H1 (cell line): ENCODE measurements at regions not wholly inside any gene's neighbourhood (a gene's known extent, or its start where the extent isn't known, plus 50 kb on each side); places are given as distances from the start of the nearest gene placed in this dataset.

Experiments
- CTCF ChIA-PET: fragments of 300-600 bp; sonication (Branson Sonifier 250); formaldehyde crosslinking; loops from one replicate; lab custom pipeline; 2021; ENCODE audit not compliant: partially characterized antibody; lab: Charles Lee
- POLR2A ChIA-PET: fragments of 300-600 bp; sonication (Branson Sonifier 250); formaldehyde crosslinking; loops from one replicate; lab custom pipeline; 2021; ENCODE audit warnings: inconsistent platforms; ENCODE audit not compliant: partially characterized antibody; lab: Charles Lee
- DNase-seq, 2 experiments: peaks; one replicate each; pipeline versions ENCODE4 v3.0.0 to v3.0.0-alpha.2; 2010 to 2022; ENCODE audit warnings: low spot score in 2 of 2, low read depth in 1 of 2, mixed read lengths in 1 of 2
- FAIRE-seq: peaks from 2 replicates; lab custom pipeline; 2011; peaks lifted over from hg19 to GRCh38; lab: Jason Lieb, UNC
- H2AFZ ChIP-seq: 2 replicates; pipeline ENCODE4 v1.8.1; 2012; ENCODE audit warnings: low read length, inconsistent platforms
- H2AK5ac ChIP-seq: 2 replicates; pipeline ENCODE4 v1.6.1; 2013; ENCODE audit warnings: low read depth, low read length
- H2BK120ac ChIP-seq: replicated peaks from 2 replicates; pipeline ENCODE3; 2013; ENCODE audit warnings: low read depth, low read length, inconsistent platforms
- H2BK12ac ChIP-seq: 2 replicates; pipeline ENCODE4 v1.6.1; 2013; ENCODE audit warnings: low read depth, low read length
- H2BK15ac ChIP-seq: 2 replicates; pipeline ENCODE4 v1.6.1; 2013; ENCODE audit warnings: low read length
- H2BK20ac ChIP-seq: 2 replicates; pipeline ENCODE4 v1.6.1; 2013; ENCODE audit warnings: low read length
- H2BK5ac ChIP-seq: 2 replicates; pipeline ENCODE4 v1.6.1; 2013; ENCODE audit warnings: low read depth, low read length
- H3K14ac ChIP-seq: 2 replicates; pipeline ENCODE4 v1.6.1; 2013; ENCODE audit warnings: inconsistent platforms; ENCODE audit not compliant: insufficient read length
- H3K18ac ChIP-seq: 2 replicates; pipeline ENCODE4 v1.6.1; 2013; ENCODE audit warnings: low read length; ENCODE audit errors: extremely low read depth
- H3K23ac ChIP-seq: 2 replicates; pipeline ENCODE4 v1.6.1; 2013; ENCODE audit warnings: inconsistent platforms; ENCODE audit not compliant: insufficient read length
- H3K23me2 ChIP-seq: 2 replicates; pipeline ENCODE4 v1.6.1; 2013; ENCODE audit warnings: low read depth, low read length
- H3K27ac ChIP-seq: 2 replicates; pipeline ENCODE4 v1.6.1; 2011; ENCODE audit warnings: low read depth, low read length, inconsistent platforms
- H3K27me3 ChIP-seq, 4 experiments: replicated peaks in 1 of 4; 1 replicate in 1 of 4; 2 replicates in 3 of 4; pipeline versions ENCODE4 v1.6.1 to v1.8.1; 2011 to 2013; ENCODE audit warnings: low read length in 3 of 4, mild to moderate bottlenecking in 3 of 4, inconsistent platforms in 2 of 4, mixed read lengths in 2 of 4, moderate library complexity in 1 of 4; ENCODE audit not compliant: control insufficient read depth in 3 of 4, insufficient read depth in 3 of 4; ENCODE audit errors: extremely low read depth in 1 of 4
- H3K36me3 ChIP-seq, 4 experiments: 2 replicates each; pipeline versions ENCODE4 v1.6.1 to v1.8.1; 2011 to 2013; ENCODE audit warnings: mild to moderate bottlenecking in 4 of 4, low read length in 3 of 4, moderate library complexity in 2 of 4, control low read depth in 1 of 4, inconsistent platforms in 1 of 4; ENCODE audit not compliant: insufficient read depth in 4 of 4, control insufficient read depth in 2 of 4
- H3K4ac ChIP-seq: replicated peaks from 2 replicates; pipeline ENCODE3; 2013; ENCODE audit warnings: low read length, low read depth, mixed read lengths, inconsistent platforms; ENCODE audit not compliant: insufficient read length
- H3K4me1 ChIP-seq, 4 experiments: replicated peaks in 1 of 4; 1 replicate in 1 of 4; 2 replicates in 3 of 4; pipeline versions ENCODE4 v1.6.1 to v1.8.1; 2011 to 2013; ENCODE audit warnings: low read length in 3 of 4, inconsistent platforms in 2 of 4, mixed read lengths in 1 of 4; ENCODE audit not compliant: insufficient read depth in 4 of 4, control insufficient read depth in 3 of 4
- H3K4me2 ChIP-seq, 2 experiments: 2 replicates each; pipeline versions ENCODE4 v1.6.1 to v1.8.1; 2011 to 2013; ENCODE audit warnings: low read depth in 2 of 2, low read length in 2 of 2, control low read depth in 1 of 2, inconsistent platforms in 1 of 2, mild to moderate bottlenecking in 1 of 2; ENCODE audit not compliant: insufficient read depth in 1 of 2
- H3K4me3 ChIP-seq, 4 experiments: fragments of 200-600, 300-600 bp in 1 of 4; sonication (generic), shearing (Covaris generic), sonication (Bioruptor Twin) in 1 of 4; 2 replicates each; pipeline versions ENCODE4 v1.5.1 to v1.8.1; 2011 to 2016; ENCODE audit warnings: low read length in 4 of 4, low read depth in 3 of 4, control low read depth in 2 of 4, inconsistent platforms in 2 of 4, mild to moderate bottlenecking in 2 of 4, mixed read lengths in 1 of 4, moderate library complexity in 1 of 4; ENCODE audit not compliant: insufficient read depth in 2 of 4; ENCODE audit errors: extremely low read depth in 1 of 4
- H3K56ac ChIP-seq: replicated peaks from 2 replicates; pipeline ENCODE3; 2013; ENCODE audit warnings: low read depth, mild to moderate bottlenecking, mixed read lengths, low read length, inconsistent platforms; ENCODE audit not compliant: insufficient read length
- H3K79me1 ChIP-seq: 2 replicates; pipeline ENCODE4 v1.6.1; 2013; ENCODE audit warnings: low read depth, low read length, control low read depth
- H3K79me2 ChIP-seq, 2 experiments: 2 replicates each; pipeline versions ENCODE4 v1.6.1 to v1.8.1; 2012 to 2013; ENCODE audit warnings: low read length in 2 of 2, mild to moderate bottlenecking in 2 of 2, inconsistent platforms in 1 of 2; ENCODE audit not compliant: insufficient read depth in 2 of 2, control insufficient read depth in 1 of 2
- H3K9ac ChIP-seq, 4 experiments: replicated peaks in 1 of 4; 1 replicate in 1 of 4; 2 replicates in 3 of 4; pipeline versions ENCODE4 v1.6.1 to v1.8.1; 2011 to 2013; ENCODE audit warnings: low read depth in 3 of 4, low read length in 3 of 4, control low read depth in 2 of 4, mild to moderate bottlenecking in 2 of 4, moderate library complexity in 2 of 4, inconsistent platforms in 1 of 4; ENCODE audit errors: extremely low read depth in 1 of 4
- H3K9me3 ChIP-seq, 2 experiments: 2 replicates each; pipeline versions ENCODE4 v1.6.1 to v1.8.1; 2012 to 2013; ENCODE audit warnings: mild to moderate bottlenecking in 2 of 2, moderate library complexity in 2 of 2, control low read depth in 1 of 2, inconsistent platforms in 1 of 2, low read depth in 1 of 2, low read length in 1 of 2, mixed read lengths in 1 of 2; ENCODE audit not compliant: insufficient read depth in 2 of 2
- H4K20me1 ChIP-seq, 2 experiments: replicated peaks in 1 of 2; 2 replicates each; pipeline versions ENCODE3 to v1.8.1; 2011 to 2013; ENCODE audit warnings: inconsistent platforms in 2 of 2, low read length in 2 of 2, mild to moderate bottlenecking in 1 of 2; ENCODE audit not compliant: insufficient read depth in 2 of 2, control insufficient read depth in 1 of 2
- H4K5ac ChIP-seq: 2 replicates; pipeline ENCODE4 v1.6.1; 2013; ENCODE audit warnings: low read length, low read depth, mixed read lengths, inconsistent platforms; ENCODE audit not compliant: insufficient read length
- H4K8ac ChIP-seq: 2 replicates; pipeline ENCODE4 v1.8.0; 2013; ENCODE audit warnings: mild to moderate bottlenecking, moderate library complexity, low read length, inconsistent platforms; ENCODE audit not compliant: insufficient read depth; ENCODE audit errors: extremely low read depth
- H4K91ac ChIP-seq: replicated peaks from 2 replicates; pipeline ENCODE3; 2013; ENCODE audit warnings: low read length, mixed read lengths, inconsistent platforms; ENCODE audit not compliant: insufficient read length
- CHD1 ChIP-seq: IDR thresholded peaks from 2 replicates; pipeline ENCODE4 v1.6.1; 2012; ENCODE audit warnings: low read depth, low read length, improper control_type of control experiment
- CTCF ChIP-seq, 3 experiments: IDR thresholded peaks; 1 replicate in 2 of 3; 2 replicates in 1 of 3; pipeline versions ENCODE4 v1.5.1 to v1.6.1; 2011; ENCODE audit warnings: low read length in 3 of 3, mild to moderate bottlenecking in 3 of 3, inconsistent platforms in 2 of 3, low read depth in 1 of 3, moderate library complexity in 1 of 3; ENCODE audit not compliant: insufficient read depth in 1 of 3; ENCODE audit errors: control extremely low read depth in 1 of 3
- FOSL1 ChIP-seq: IDR thresholded peaks from 2 replicates; pipeline ENCODE4 v1.6.1; 2011; ENCODE audit warnings: mild to moderate bottlenecking, low read depth, low read length, moderate library complexity; ENCODE audit not compliant: insufficient read depth
- GTF2F1 ChIP-seq: IDR thresholded peaks from 2 replicates; pipeline ENCODE4 v1.6.1; 2012; ENCODE audit warnings: low read depth, low read length, improper control_type of control experiment, borderline replicate concordance
- HDAC2 ChIP-seq, 2 experiments: fragments of 300-600 bp in 1 of 2; sonication (generic) in 1 of 2; IDR thresholded peaks; 2 replicates each; pipeline ENCODE4 v1.6.1; 2011 to 2012; ENCODE audit warnings: low read depth in 2 of 2, low read length in 2 of 2, mild to moderate bottlenecking in 2 of 2, moderate library complexity in 2 of 2, borderline replicate concordance in 1 of 2, inconsistent platforms in 1 of 2
- JUND ChIP-seq: IDR thresholded peaks from 2 replicates; pipeline ENCODE4 v1.6.1; 2011; ENCODE audit warnings: mild to moderate bottlenecking, improper control_type of control experiment, low read length
- KDM5A ChIP-seq: fragments of 200-600 bp; IDR thresholded peaks from 2 replicates; pipeline ENCODE4 v1.7.1; 2012; ENCODE audit warnings: mild to moderate bottlenecking, low read length, inconsistent platforms, mixed read lengths
- NRF1 ChIP-seq: IDR thresholded peaks from 2 replicates; pipeline ENCODE4 v1.6.1; 2011; ENCODE audit warnings: mild to moderate bottlenecking, low read depth, low read length, improper control_type of control experiment
- POLR2A ChIP-seq, 2 experiments: IDR thresholded peaks; 1 replicate in 1 of 2; 2 replicates in 1 of 2; pipeline ENCODE4 v1.6.1; 2011; ENCODE audit warnings: low read depth in 2 of 2, low read length in 2 of 2, mild to moderate bottlenecking in 2 of 2; ENCODE audit errors: control extremely low read depth in 1 of 2
- SRF ChIP-seq: IDR thresholded peaks from 2 replicates; pipeline ENCODE4 v1.6.1; 2011; ENCODE audit warnings: mild to moderate bottlenecking, low read depth, low read length, moderate library complexity
- TEAD4 ChIP-seq: IDR thresholded peaks from 2 replicates; pipeline ENCODE4 v1.6.1; 2012; ENCODE audit warnings: low read depth, low read length, inconsistent platforms, mixed read lengths
- USF2 ChIP-seq: IDR thresholded peaks from 2 replicates; pipeline ENCODE4 v1.6.1; 2011; ENCODE audit warnings: low read length, improper control_type of control experiment
- WGBS, 2 experiments: shearing (Covaris generic) in 1 of 2; methylation state at CpG; one replicate each; pipeline versions ENCODE4 v1.1.6 to v1.1.7; 2013 to 2015; ENCODE audit warnings: low lambda C conversion rate in 2 of 2, mixed read lengths in 2 of 2, inconsistent platforms in 1 of 2, low coverage in 1 of 2, missing lambda C conversion rate in 1 of 2; ENCODE audit not compliant: insufficient replicate concordance in 2 of 2, insufficient coverage in 1 of 2, insufficient read length in 1 of 2; ENCODE audit errors: extremely low coverage in 1 of 2, missing lambda C conversion rate in 1 of 2; 5-methylcytosine and 5-hydroxymethylcytosine counted together

GRCh38 chr6:86619428-86619827, 317.9 kb upstream of the HTR1E start:
- H3K56ac ChIP-seq, result no peak overlapping the region
- no peak overlapping the region for H2BK20ac ChIP-seq
- no peak overlapping the region for H3K27ac ChIP-seq
- H2AK5ac ChIP-seq, result no peak overlapping the region
- ChIA-PET POLR2A (no interaction called here), CTCF (no interaction called here)
- H3K27me3 ChIP-seq, result no peaks in the 10 kb centered on the region
- no peak overlapping the region for H2BK5ac ChIP-seq
- no peak overlapping the region for H2BK15ac ChIP-seq
- H3K4me1 ChIP-seq, result no peaks in the 10 kb centered on the region
- H3K23me2 ChIP-seq, result no peaks in the 10 kb centered on the region
- H2AFZ ChIP-seq, result no peak overlapping the region
- no peak overlapping the region for H4K91ac ChIP-seq
- WGBS, 2 experiments, result 91% methylated on average over 2 of the region's 2 CpGs; no CpG with 5 or more reads in 1 of the 2 experiments
- no peak overlapping the region for H4K5ac ChIP-seq
- H3K23ac ChIP-seq, result no peak overlapping the region
- no peaks in the 10 kb centered on the region for H3K79me1 ChIP-seq
- H3K36me3 ChIP-seq, result no peaks in the 10 kb centered on the region
- H3K4ac ChIP-seq, result no peak overlapping the region
- no peak overlapping the region for H2BK12ac ChIP-seq
- TF ChIP-seq USF2 (no peak), GTF2F1 (no peak), CTCF (IDR thresholded peaks at IDR 0.05; ENCODE audit: control extremely low read depth in 1 of 3, insufficient read depth in 1 of 3, low read depth in 1 of 3, low read length in 3 of 3) (no peak), KDM5A (no peak), SRF (no peak), FOSL1 (no peak), NRF1 (no peak), CHD1 (no peak), POLR2A (IDR thresholded peaks at IDR 0.05; ENCODE audit: control extremely low read depth in 1 of 2, low read depth in 2 of 2, low read length in 2 of 2) (no peak), JUND (no peak), HDAC2 (IDR thresholded peaks at IDR 0.05; ENCODE audit: borderline replicate concordance in 1 of 2, low read depth in 2 of 2, low read length in 2 of 2) (no peak), TEAD4 (no peak)
- no peaks in the 10 kb centered on the region for H3K79me2 ChIP-seq
- 0 out of 4 replicates have a peak, but pooled peaks cover 2 to 3% of the 10 kb centered on the region in 2 experiments for H3K9me3 ChIP-seq
- no peak overlapping the region for H3K4me2 ChIP-seq
- no peak overlapping the region for H3K9ac ChIP-seq
- no peak overlapping the region for H3K4me3 ChIP-seq
- H4K8ac ChIP-seq, result no peak overlapping the region
- no peaks in the 10 kb centered on the region for H4K20me1 ChIP-seq
- H3K14ac ChIP-seq, result no peak overlapping the region
- DNase-seq, result no peak
- H3K18ac ChIP-seq, result no peak overlapping the region
- H2BK120ac ChIP-seq, result no peak overlapping the region
- FAIRE-seq, result no peak
